ENCODE measurements at regions not wholly inside any gene's neighbourhood (a gene's known extent, or its start where the extent isn't known, plus 50 kb on each side); places are given as distances from the start of the nearest gene placed in this dataset.
"Not testable (repeated sequence)": the region's sequence is repeated elsewhere in the genome, so short reads cannot be mapped to it uniquely, and the experiment has no call there.

- peaks cover 2% of the 10 kb centered on the region for H3K27me3 Mint-ChIP-seq
- no peak for DNase-seq
- CTCF ChIA-PET, result no interaction called here
- no peaks in the 10 kb centered on the region for H3K9me3 Mint-ChIP-seq
- no peaks in the 10 kb centered on the region for H3K4me1 Mint-ChIP-seq (ENCODE audit: low read depth)
- intact Hi-C loops (cut with micrococcal nuclease), result no loop called here
- no peak overlapping the region for H3K4me3 Mint-ChIP-seq
- H3K27ac Mint-ChIP-seq, result no peak overlapping the region
- no peak for ATAC-seq
- POLR2A ChIA-PET, result no interaction called here
- TF ChIP-seq, protein P1, sequence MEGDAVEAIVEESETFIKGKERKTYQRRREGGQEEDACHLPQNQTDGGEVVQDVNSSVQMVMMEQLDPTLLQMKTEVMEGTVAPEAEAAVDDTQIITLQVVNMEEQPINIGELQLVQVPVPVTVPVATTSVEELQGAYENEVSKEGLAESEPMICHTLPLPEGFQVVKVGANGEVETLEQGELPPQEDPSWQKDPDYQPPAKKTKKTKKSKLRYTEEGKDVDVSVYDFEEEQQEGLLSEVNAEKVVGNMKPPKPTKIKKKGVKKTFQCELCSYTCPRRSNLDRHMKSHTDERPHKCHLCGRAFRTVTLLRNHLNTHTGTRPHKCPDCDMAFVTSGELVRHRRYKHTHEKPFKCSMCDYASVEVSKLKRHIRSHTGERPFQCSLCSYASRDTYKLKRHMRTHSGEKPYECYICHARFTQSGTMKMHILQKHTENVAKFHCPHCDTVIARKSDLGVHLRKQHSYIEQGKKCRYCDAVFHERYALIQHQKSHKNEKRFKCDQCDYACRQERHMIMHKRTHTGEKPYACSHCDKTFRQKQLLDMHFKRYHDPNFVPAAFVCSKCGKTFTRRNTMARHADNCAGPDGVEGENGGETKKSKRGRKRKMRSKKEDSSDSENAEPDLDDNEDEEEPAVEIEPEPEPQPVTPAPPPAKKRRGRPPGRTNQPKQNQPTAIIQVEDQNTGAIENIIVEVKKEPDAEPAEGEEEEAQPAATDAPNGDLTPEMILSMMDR (IDR thresholded peaks at IDR 0.05), result no peak
- H3K36me3 Mint-ChIP-seq (ENCODE audit: low read depth), result no peaks in the 10 kb centered on the region
Observed at GRCh38 chr3:154842536-154842935, 237.6 kb upstream of the MME start.

DNA sequence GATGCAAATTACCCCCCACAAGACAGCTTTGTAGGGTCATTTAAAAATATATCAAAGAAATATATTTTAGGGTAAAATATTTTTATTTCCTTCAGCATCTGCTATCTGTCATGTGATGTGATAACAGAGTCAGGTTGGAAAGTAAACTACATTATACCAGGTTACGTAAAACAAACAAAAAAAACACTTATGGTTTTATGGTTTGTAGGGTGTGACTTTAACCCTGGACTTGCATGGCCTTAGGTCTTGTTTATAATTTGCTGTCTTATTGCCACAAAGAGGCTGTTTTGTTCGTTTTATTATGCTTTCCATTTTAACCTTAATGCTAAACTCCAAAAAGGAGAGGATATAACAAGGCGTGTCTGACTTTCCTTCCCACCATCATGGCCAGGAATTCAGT, 244.5 kb upstream of the MME start:
- intact Hi-C loops (cut with micrococcal nuclease), result no loop called here
- ChIA-PET CTCF (no interaction called here), POLR2A (no interaction called here)
- no peak overlapping the region for H3K4me3 Mint-ChIP-seq
- no peaks in the 10 kb centered on the region for H3K36me3 Mint-ChIP-seq (ENCODE audit: low read depth)
- ATAC-seq, result no peak
- no peak overlapping the region for H3K27ac Mint-ChIP-seq
- H3K4me1 Mint-ChIP-seq (ENCODE audit: low read depth), result no peaks in the 10 kb centered on the region
- peaks cover 2% of the 10 kb centered on the region for H3K27me3 Mint-ChIP-seq
- H3K9me3 Mint-ChIP-seq, result no peaks in the 10 kb centered on the region
- TF ChIP-seq, protein P1 (IDR thresholded peaks at IDR 0.05), result no peak
- DNase-seq, result no peak

- H3K4me3 Mint-ChIP-seq; H3K27me3 Mint-ChIP-seq; intact Hi-C loops (cut with micrococcal nuclease); ATAC-seq; DNase-seq; H3K4me1 Mint-ChIP-seq (ENCODE audit: low read depth); CTCF ChIA-PET; H3K27ac Mint-ChIP-seq; POLR2A ChIA-PET; H3K9me3 Mint-ChIP-seq; H3K36me3 Mint-ChIP-seq (ENCODE audit: low read depth): not testable (repeated sequence)
Observed at GRCh38 chr3:154834831-154835230, 245.3 kb upstream of the MME start.

DNA sequence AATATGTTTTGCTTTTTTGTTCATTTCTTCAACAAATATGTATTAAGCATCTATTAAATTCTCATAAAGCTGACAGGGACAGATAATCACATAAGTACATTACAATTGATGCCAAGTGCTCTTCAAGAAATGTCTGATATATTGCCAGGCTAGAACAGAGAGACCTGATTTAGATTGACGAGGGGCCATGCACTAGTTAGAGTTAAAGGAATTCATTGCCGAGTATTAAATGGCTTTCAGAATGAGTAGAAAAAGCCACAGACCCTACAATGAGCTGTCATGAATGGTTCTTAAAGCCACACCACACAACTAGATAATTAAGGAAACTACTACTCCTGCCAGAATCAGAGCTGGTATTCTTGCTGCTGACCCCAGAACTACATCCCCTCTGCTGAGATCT, 250.2 kb upstream of the MME start:
- no peaks in the 10 kb centered on the region for H3K36me3 Mint-ChIP-seq (ENCODE audit: low read depth)
- DNase-seq (no peak), ATAC-seq (no peak)
- H3K4me1 Mint-ChIP-seq (ENCODE audit: low read depth), result no peaks in the 10 kb centered on the region
- TF ChIP-seq, protein P1 (IDR thresholded peaks at IDR 0.05), result no peak
- H3K27me3 Mint-ChIP-seq, result no peaks in the 10 kb centered on the region
- H3K4me3 Mint-ChIP-seq, result no peak overlapping the region
- ChIA-PET POLR2A (no interaction called here), CTCF (no interaction called here)
- intact Hi-C loops (cut with micrococcal nuclease), result no loop called here
- no peak overlapping the region for H3K27ac Mint-ChIP-seq
- no peaks in the 10 kb centered on the region for H3K9me3 Mint-ChIP-seq

GRCh38 chr3:154819491-154819890, 260.6 kb upstream of the MME start:
- CTCF ChIA-PET, result no interaction called here
- intact Hi-C loops (cut with micrococcal nuclease), result no loop called here
- H3K4me3 Mint-ChIP-seq, result no peak overlapping the region
- POLR2A ChIA-PET, result no interaction called here
- DNase-seq, result no peak
- H3K4me1 Mint-ChIP-seq (ENCODE audit: low read depth), result no peaks in the 10 kb centered on the region
- no peak for ATAC-seq
- no peak overlapping the region for H3K27ac Mint-ChIP-seq
- TF ChIP-seq, protein P1 (IDR thresholded peaks at IDR 0.05), result no peak
- H3K36me3 Mint-ChIP-seq (ENCODE audit: low read depth), result peaks cover 3% of the 10 kb centered on the region
- no peaks in the 10 kb centered on the region for H3K27me3 Mint-ChIP-seq
- peaks cover 12% of the 10 kb centered on the region for H3K9me3 Mint-ChIP-seq

- TF ChIP-seq, protein P1 (IDR thresholded peaks at IDR 0.05), result no peak
- no peak for ATAC-seq
- H3K4me1 Mint-ChIP-seq (ENCODE audit: low read depth), result no peaks in the 10 kb centered on the region
- peaks cover 12% of the 10 kb centered on the region for H3K9me3 Mint-ChIP-seq
- no peaks in the 10 kb centered on the region for H3K27me3 Mint-ChIP-seq
- CTCF ChIA-PET, result no interaction called here
- POLR2A ChIA-PET, result no interaction called here
- H3K27ac Mint-ChIP-seq, result no peak overlapping the region
- peaks cover 3% of the 10 kb centered on the region for H3K36me3 Mint-ChIP-seq (ENCODE audit: low read depth)
- H3K4me3 Mint-ChIP-seq, result no peak overlapping the region
- no peak for DNase-seq
- intact Hi-C loops (cut with micrococcal nuclease), result no loop called here
Observed at GRCh38 chr3:154818676-154819255, 261.4 kb upstream of the MME start.

DNA sequence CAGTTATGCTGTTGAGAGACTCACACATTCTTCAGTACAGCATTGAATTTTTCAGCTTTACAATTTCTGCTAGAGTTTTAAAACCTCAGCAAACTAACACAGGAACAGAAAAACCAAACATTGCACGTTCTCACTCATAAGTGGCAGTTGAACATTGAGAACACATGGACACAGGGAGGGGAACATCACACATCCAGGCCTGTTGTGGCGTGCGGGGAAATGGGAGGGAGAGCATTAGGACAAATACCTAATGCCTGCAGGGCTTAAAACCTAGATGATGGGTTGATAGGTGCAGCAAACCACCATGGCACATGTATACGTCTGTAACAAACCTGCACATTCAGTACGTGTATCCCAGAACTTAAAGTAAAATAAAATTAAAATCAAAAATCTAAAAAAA, 270.1 kb upstream of the MME start:
- CTCF ChIA-PET; H3K27me3 Mint-ChIP-seq; H3K36me3 Mint-ChIP-seq (ENCODE audit: low read depth); POLR2A ChIA-PET; DNase-seq; ATAC-seq; intact Hi-C loops (cut with micrococcal nuclease); H3K4me3 Mint-ChIP-seq; H3K4me1 Mint-ChIP-seq (ENCODE audit: low read depth); H3K27ac Mint-ChIP-seq; H3K9me3 Mint-ChIP-seq: not testable (repeated sequence)

Data from activated CD8-positive, alpha-beta T cell treated with anti-CD3 and anti-CD28 coated beads for 36 hours (primary cell).